IMR-90 (cell line): ENCODE measurements at regions not wholly inside any gene's neighbourhood (a gene's known extent, or its start where the extent isn't known, plus 50 kb on each side); places are given as distances from the start of the nearest gene placed in this dataset.
A peak's percentile ranks its signal among the peaks of the same experiment; 100 is the strongest.

Experiments
- ATAC-seq: fragments of 200-7000 bp; cut with Tn5 transposase; 2 replicates; pipeline ENCODE4 v1.9.1; 2020; ENCODE audit warnings: low read depth, mild to moderate bottlenecking, moderate library complexity
- BruUV-seq: library from RNA; stranded (reverse); fragments of 400-500 nt; replicated peaks from 2 replicates; lab custom pipeline; 2021; lab: Mats Ljungman, UMichigan
- CTCF ChIA-PET: fragments of 300-600 bp; formaldehyde crosslinking; extraction: SDS; loops from one replicate; lab custom pipeline; 2021; ENCODE audit warnings: antibody characterized with exemption; lab: Yijun Ruan, JAX
- POLR2A ChIA-PET: fragments of 300-600 bp; sonication (Branson Sonifier 250); formaldehyde crosslinking; loops from one replicate; lab custom pipeline; 2022; ENCODE audit warnings: antibody characterized with exemption; ENCODE audit not compliant: unreplicated experiment; lab: Charles Lee
- DNase-seq: peaks from one replicate; pipeline ENCODE4 v3.0.0; 2013
- H2AFZ ChIP-seq: replicated peaks from 2 replicates; pipeline ENCODE3; 2013; ENCODE audit warnings: low read length, mild to moderate bottlenecking; ENCODE audit not compliant: poor library complexity
- H2AK5ac ChIP-seq: 2 replicates; pipeline ENCODE4 v1.6.1; 2013; ENCODE audit warnings: low read depth, low read length, inconsistent platforms
- H2AK9ac ChIP-seq: replicated peaks from 2 replicates; pipeline ENCODE3; 2013; ENCODE audit warnings: mild to moderate bottlenecking, low read depth, low read length, moderate library complexity; ENCODE audit not compliant: poor library complexity
- H2BK120ac ChIP-seq: 2 replicates; pipeline ENCODE4 v1.6.1; 2013; ENCODE audit warnings: low read depth, low read length, inconsistent platforms
- H2BK15ac ChIP-seq: 3 replicates; pipeline ENCODE4 v1.6.1; 2013; ENCODE audit warnings: low read depth, low read length, inconsistent platforms
- H2BK20ac ChIP-seq: 2 replicates; pipeline ENCODE4 v1.6.1; 2013; ENCODE audit warnings: low read depth, mild to moderate bottlenecking, inconsistent platforms, low read length, moderate library complexity
- H2BK5ac ChIP-seq: 2 replicates; pipeline ENCODE4 v1.6.1; 2013; ENCODE audit warnings: mild to moderate bottlenecking, low read depth, low read length, inconsistent platforms; ENCODE audit not compliant: poor library complexity, severe bottlenecking
- H3K14ac ChIP-seq: replicated peaks from 2 replicates; pipeline ENCODE4 v1.6.1; 2013; ENCODE audit warnings: low read depth, low read length, inconsistent platforms
- H3K18ac ChIP-seq: 2 replicates; pipeline ENCODE4 v1.6.1; 2013; ENCODE audit warnings: low read depth, low read length, control low read depth
- H3K23ac ChIP-seq: 2 replicates; pipeline ENCODE4 v1.6.1; 2013; ENCODE audit warnings: low read depth, low read length, inconsistent platforms
- H3K27ac ChIP-seq: 2 replicates; pipeline ENCODE4 v1.5.1; 2013; ENCODE audit warnings: mild to moderate bottlenecking, control low read depth, low read length; ENCODE audit not compliant: insufficient read depth
- H3K27me3 ChIP-seq: 2 replicates; pipeline ENCODE4 v1.6.1; 2013; ENCODE audit warnings: low read length; ENCODE audit not compliant: control insufficient read depth, insufficient read depth
- H3K36me3 ChIP-seq: 2 replicates; pipeline ENCODE4 v1.6.1; 2013; ENCODE audit warnings: low read length, mixed read lengths; ENCODE audit not compliant: control insufficient read depth, insufficient read depth
- H3K4ac ChIP-seq: 2 replicates; pipeline ENCODE4 v1.6.1; 2013; ENCODE audit warnings: low read depth, low read length, inconsistent platforms
- H3K4me1 ChIP-seq: 2 replicates; pipeline ENCODE4 v1.6.1; 2013; ENCODE audit warnings: low read length, mixed read lengths; ENCODE audit not compliant: control insufficient read depth, insufficient read depth
- H3K4me2 ChIP-seq: 2 replicates; pipeline ENCODE4 v1.6.1; 2013; ENCODE audit warnings: low read depth, mild to moderate bottlenecking, control low read depth, low read length, moderate library complexity
- H3K4me3 ChIP-seq: 2 replicates; pipeline ENCODE4 v1.5.1; 2013; ENCODE audit warnings: low read depth, mild to moderate bottlenecking, control low read depth, low read length, moderate library complexity; ENCODE audit not compliant: insufficient read depth
- H3K56ac ChIP-seq: 2 replicates; pipeline ENCODE4 v1.6.1; 2013; ENCODE audit warnings: low read length, inconsistent platforms; ENCODE audit not compliant: insufficient read depth; ENCODE audit errors: extremely low read depth
- H3K79me1 ChIP-seq, 2 experiments: 2 replicates each; pipeline ENCODE4 v1.6.1; 2013; ENCODE audit warnings: low read length in 2 of 2, inconsistent platforms in 1 of 2, low read depth in 1 of 2
- H3K9ac ChIP-seq: 2 replicates; pipeline ENCODE4 v1.6.1; 2013; ENCODE audit warnings: low read depth, low read length, control low read depth
- H3K9me1 ChIP-seq: 2 replicates; pipeline ENCODE4 v1.6.1; 2013; ENCODE audit warnings: low read length, inconsistent platforms; ENCODE audit not compliant: insufficient read depth
- H3K9me3 ChIP-seq: 2 replicates; pipeline ENCODE4 v1.6.1; 2013; ENCODE audit warnings: low read length; ENCODE audit not compliant: control insufficient read depth, insufficient read depth
- H4K20me1 ChIP-seq: 2 replicates; pipeline ENCODE4 v1.6.1; 2013; ENCODE audit warnings: low read length, inconsistent platforms; ENCODE audit not compliant: insufficient read depth
- H4K5ac ChIP-seq: 2 replicates; pipeline ENCODE4 v1.6.1; 2013; ENCODE audit warnings: mild to moderate bottlenecking, low read depth, low read length, control low read depth
- H4K8ac ChIP-seq, 2 experiments: 2 replicates each; pipeline ENCODE4 v1.6.1; 2013; ENCODE audit warnings: low read depth in 2 of 2, low read length in 2 of 2, control low read depth in 1 of 2, inconsistent platforms in 1 of 2
- H4K91ac ChIP-seq: 2 replicates; pipeline ENCODE4 v1.6.1; 2013; ENCODE audit warnings: low read depth, low read length, inconsistent platforms; ENCODE audit not compliant: insufficient read depth
- BHLHE40 ChIP-seq: fragments of 150-350 bp; IDR thresholded peaks from 2 replicates; pipeline ENCODE4 v1.6.1; 2016; ENCODE audit warnings: mild to moderate bottlenecking, low read depth, low read length
- CEBPB ChIP-seq: IDR thresholded peaks from 2 replicates; pipeline ENCODE4 v1.6.1; 2012; ENCODE audit warnings: low read depth, low read length, improper control_type of control experiment
- FOS ChIP-seq: fragments of 150-350 bp; IDR thresholded peaks from 2 replicates; pipeline ENCODE4 v1.6.1; 2016; ENCODE audit warnings: low read depth, low read length
- MAFK ChIP-seq: IDR thresholded peaks from 2 replicates; pipeline ENCODE4 v1.6.1; 2012; ENCODE audit warnings: low read depth, low read length, improper control_type of control experiment
- POLR2A ChIP-seq: IDR thresholded peaks from 2 replicates; pipeline ENCODE4 v1.6.1; 2012; ENCODE audit warnings: mild to moderate bottlenecking, low read depth, low read length
- RAD21 ChIP-seq: IDR thresholded peaks from 2 replicates; pipeline ENCODE4 v1.6.1; 2012; ENCODE audit warnings: low read length, improper control_type of control experiment
- RCOR1 ChIP-seq: IDR thresholded peaks from 2 replicates; pipeline ENCODE4 v1.6.1; 2012; ENCODE audit warnings: mild to moderate bottlenecking, low read length, improper control_type of control experiment; ENCODE audit not compliant: insufficient replicate concordance
- RFX5 ChIP-seq: IDR thresholded peaks from 2 replicates; pipeline ENCODE4 v1.8.0; 2012; ENCODE audit warnings: low read depth, mild to moderate bottlenecking, low read length, moderate library complexity
- SMC3 ChIP-seq: fragments of 150-350 bp; IDR thresholded peaks from 2 replicates; pipeline ENCODE4 v1.6.1; 2016; ENCODE audit warnings: low read depth, mild to moderate bottlenecking, antibody characterized with exemption, low read length, moderate library complexity
- USF2 ChIP-seq: fragments of 150-350 bp; IDR thresholded peaks from 2 replicates; pipeline ENCODE4 v1.6.1; 2017; ENCODE audit warnings: mild to moderate bottlenecking, antibody characterized with exemption, low read length, low read depth
- WGBS, 2 experiments: methylation state at CpG; one replicate each; pipeline versions ENCODE4 v1.1.5 to v1.1.7; 2013; ENCODE audit warnings: missing lambda C conversion rate in 2 of 2; ENCODE audit not compliant: insufficient read length in 1 of 2; ENCODE audit errors: extremely low coverage in 2 of 2; 5-methylcytosine and 5-hydroxymethylcytosine counted together
- dilution Hi-C: fragments of 300-500 bp; cut with HindIII; formaldehyde crosslinking; loops from one replicate; pipeline ENCODE4 v1.14.3; 2018; ENCODE audit warnings: low sequenced_read_pairs; ENCODE audit not compliant: unreplicated experiment
- in situ Hi-C: fragments of 300-500 bp; cut with MboI; formaldehyde crosslinking; loops from 3 replicates; pipeline ENCODE4 v1.14.3; 2019; ENCODE audit warnings: low sequenced_read_pairs, inconsistent platforms, mixed read lengths
- intact Hi-C: fragments of 100-400 bp; cut with micrococcal nuclease; formaldehyde crosslinking; loops from 2 replicates; pipeline ENCODE4 v1.10.0; 2022
- TF ChIP-seq, protein P1 (sequence below): conservative IDR thresholded peaks from 2 replicates; pipeline ENCODE4 v1.5.1; 2012; ENCODE audit warnings: mild to moderate bottlenecking, low read depth, low read length, improper control_type of control experiment

- Histone ChIP-seq H3K36me3 (no peaks in the 10 kb centered on the region), H3K9me1 (no peaks in the 10 kb centered on the region), H3K4ac (no peak overlapping the region), H4K20me1 (no peaks in the 10 kb centered on the region), H3K56ac (no peak overlapping the region), H4K91ac (0 out of 2 replicates have a peak overlapping the region, but pooled peaks have one; percentile 26), H3K18ac (peak overlapping the region; percentile 4; the same call in 1 of the 2 replicates), H3K9ac (no peak overlapping the region), H3K4me1 (no peaks in the 10 kb centered on the region), H2BK15ac (peak overlapping the region; percentile 58; the same call in 1 of the 3 replicates), H3K4me2 (no peak overlapping the region), H4K5ac (no peak overlapping the region), H3K79me1 (no peaks in the 10 kb centered on the region), H2AK5ac (no peak overlapping the region; the same call in 1 of the 2 replicates), H3K9me3 (no peaks in the 10 kb centered on the region), H2BK120ac (no peak overlapping the region), H3K27me3 (no peaks in the 10 kb centered on the region), H2BK20ac (0 out of 2 replicates have a peak overlapping the region, but pooled peaks have one; percentile 29), H2AK9ac (no peak overlapping the region), H4K8ac (no peak overlapping the region), H2BK5ac (no peak overlapping the region), H3K23ac (no peak overlapping the region), H3K4me3 (no peak overlapping the region), H2AFZ (no peak overlapping the region), H3K27ac (no peak overlapping the region), H3K14ac (no peak overlapping the region)
- DNase-seq (no peak), ATAC-seq (no peak)
- BruUV-seq, result no TSS peak
- in situ Hi-C loops, result no loop called here
- no CpG with 5 or more reads among the region's 7 CpGs for WGBS, 2 experiments
- intact Hi-C loops, result no loop called here
- no peak for TF ChIP-seq USF2
- no peak for TF ChIP-seq POLR2A
- no peak for TF ChIP-seq RFX5
- no peak for TF ChIP-seq SMC3
- TF ChIP-seq RAD21, result no peak
- TF ChIP-seq BHLHE40, result no peak
- TF ChIP-seq RCOR1, result no peak
- TF ChIP-seq MAFK, result no peak
- TF ChIP-seq CEBPB, result no peak
- TF ChIP-seq, protein P1, sequence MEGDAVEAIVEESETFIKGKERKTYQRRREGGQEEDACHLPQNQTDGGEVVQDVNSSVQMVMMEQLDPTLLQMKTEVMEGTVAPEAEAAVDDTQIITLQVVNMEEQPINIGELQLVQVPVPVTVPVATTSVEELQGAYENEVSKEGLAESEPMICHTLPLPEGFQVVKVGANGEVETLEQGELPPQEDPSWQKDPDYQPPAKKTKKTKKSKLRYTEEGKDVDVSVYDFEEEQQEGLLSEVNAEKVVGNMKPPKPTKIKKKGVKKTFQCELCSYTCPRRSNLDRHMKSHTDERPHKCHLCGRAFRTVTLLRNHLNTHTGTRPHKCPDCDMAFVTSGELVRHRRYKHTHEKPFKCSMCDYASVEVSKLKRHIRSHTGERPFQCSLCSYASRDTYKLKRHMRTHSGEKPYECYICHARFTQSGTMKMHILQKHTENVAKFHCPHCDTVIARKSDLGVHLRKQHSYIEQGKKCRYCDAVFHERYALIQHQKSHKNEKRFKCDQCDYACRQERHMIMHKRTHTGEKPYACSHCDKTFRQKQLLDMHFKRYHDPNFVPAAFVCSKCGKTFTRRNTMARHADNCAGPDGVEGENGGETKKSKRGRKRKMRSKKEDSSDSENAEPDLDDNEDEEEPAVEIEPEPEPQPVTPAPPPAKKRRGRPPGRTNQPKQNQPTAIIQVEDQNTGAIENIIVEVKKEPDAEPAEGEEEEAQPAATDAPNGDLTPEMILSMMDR, result no peak
- TF ChIP-seq FOS, result no peak
- ChIA-PET POLR2A (no interaction called here), CTCF (no interaction called here)
- dilution Hi-C loops, result no loop called here
Observed at GRCh38 chr3:177946048-177946447, 590.2 kb upstream of the KCNMB2 start.
